HepG2 (cell line): ENCODE measurements at regions not wholly inside any gene's neighbourhood (a gene's known extent, or its start where the extent isn't known, plus 50 kb on each side); places are given as distances from the start of the nearest gene placed in this dataset.

ENCODE experiments used
- ATAC-seq: fragments of 200-7000 bp; cut with Tn5 transposase; 3 replicates; pipeline ENCODE4 v1.9.1; 2020; ENCODE audit warnings: mild to moderate bottlenecking, moderate library complexity
- BruUV-seq: library from RNA; stranded (reverse); fragments of 400-500 nt; replicated peaks from 2 replicates; lab custom pipeline; 2021; lab: Mats Ljungman, UMichigan
- CTCF ChIA-PET: fragments of 300-600 bp; formaldehyde crosslinking; extraction: SDS; loops from one replicate; lab custom pipeline; 2021; ENCODE audit warnings: low total read pairs, inconsistent platforms, low intra/inter-chr PET ratio; lab: Yijun Ruan, JAX
- POLR2A ChIA-PET: fragments of 350-600 bp; sonication (Branson Sonifier 250); formaldehyde crosslinking; loops from one replicate; lab custom pipeline; 2020; ENCODE audit warnings: antibody characterized with exemption, inconsistent platforms; lab: Yijun Ruan, JAX
- DNase-seq: peaks from one replicate; pipeline ENCODE4 v3.0.0-alpha.2; 2015; ENCODE audit warnings: low spot score
- FAIRE-seq: peaks from 3 replicates; lab custom pipeline; 2011; peaks lifted over from hg19 to GRCh38; lab: Jason Lieb, UNC
- H2AFZ ChIP-seq: one replicate; pipeline ENCODE4 v1.6.1; 2011; ENCODE audit warnings: low read length, inconsistent platforms
- H3K27ac ChIP-seq: fragments of 300-600 bp; 3 replicates; pipeline ENCODE4 v1.8.0; 2011; ENCODE audit warnings: mixed run types, mild to moderate bottlenecking, mixed read lengths, low read length, inconsistent platforms; ENCODE audit not compliant: insufficient read depth; ENCODE audit errors: extremely low read length
- H3K27me3 ChIP-seq, 2 experiments: fragments of 200-600 bp in 1 of 2; 2 replicates in 1 of 2; 3 replicates in 1 of 2; pipeline versions ENCODE4 v1.6.0 to v1.8.0; 2011; ENCODE audit warnings: low read length in 2 of 2, mild to moderate bottlenecking in 2 of 2, moderate library complexity in 2 of 2, inconsistent platforms in 1 of 2; ENCODE audit not compliant: insufficient read depth in 2 of 2, control insufficient read depth in 1 of 2
- H3K36me3 ChIP-seq, 2 experiments: fragments of 200-600 bp in 1 of 2; replicated peaks in 1 of 2; 2 replicates in 1 of 2; 3 replicates in 1 of 2; pipeline versions ENCODE4 v1.5.1 to v1.8.0; 2011; ENCODE audit warnings: low read length in 2 of 2, inconsistent platforms in 1 of 2; ENCODE audit not compliant: insufficient read depth in 2 of 2, control insufficient read depth in 1 of 2
- H3K4me1 ChIP-seq: 2 replicates; pipeline ENCODE4 v1.5.1; 2012; ENCODE audit warnings: low read length, inconsistent platforms; ENCODE audit not compliant: insufficient read depth
- H3K4me2 ChIP-seq: 2 replicates; pipeline ENCODE4 v1.6.0; 2011; ENCODE audit warnings: low read depth, low read length, inconsistent platforms
- H3K4me3 ChIP-seq, 3 experiments: fragments of 200-600 bp in 1 of 3; sonication (generic), shearing (Covaris generic) in 1 of 3; replicated peaks in 1 of 3; 2 replicates each; pipeline ENCODE4 v1.5.1; 2011 to 2016; ENCODE audit warnings: low read length in 3 of 3, inconsistent platforms in 2 of 3, low read depth in 2 of 3, mild to moderate bottlenecking in 2 of 3, control low read depth in 1 of 3, mixed read lengths in 1 of 3; ENCODE audit not compliant: insufficient read depth in 1 of 3
- H3K79me2 ChIP-seq: one replicate; pipeline ENCODE4 v1.6.1; 2011; ENCODE audit warnings: low read length, inconsistent platforms; ENCODE audit not compliant: insufficient read depth
- H3K9ac ChIP-seq: 2 replicates; pipeline ENCODE4 v1.6.0; 2011; ENCODE audit warnings: mild to moderate bottlenecking, low read depth, low read length, inconsistent platforms; ENCODE audit not compliant: insufficient read depth
- H3K9me3 ChIP-seq: 2 replicates; pipeline ENCODE4 v1.5.1; 2012; ENCODE audit warnings: mild to moderate bottlenecking, low read length
- H4K20me1 ChIP-seq: 2 replicates; pipeline ENCODE4 v1.6.0; 2011; ENCODE audit warnings: inconsistent platforms, mild to moderate bottlenecking, low read length, moderate library complexity; ENCODE audit not compliant: insufficient read depth
- CBX2 ChIP-seq, 2 experiments: fragments of 200-600 bp in 1 of 2; sonication (generic); formaldehyde crosslinking in 1 of 2; IDR thresholded peaks; 2 replicates each; pipeline versions ENCODE4 v1.7.0 to v1.8.1; 2018 to 2022; ENCODE audit warnings: low read depth in 2 of 2, low read length in 1 of 2, mild to moderate bottlenecking in 1 of 2, missing genetic modification reagents in 1 of 2
- YEATS4 ChIP-seq: sonication (generic); formaldehyde crosslinking; IDR thresholded peaks from 2 replicates; pipeline ENCODE4 v1.4.0; 2020; ENCODE audit warnings: missing genetic modification reagents, borderline replicate concordance
- ZFP36 ChIP-seq: fragments of 150-350 bp; IDR thresholded peaks from 2 replicates; pipeline ENCODE4 v1.6.1; 2018; ENCODE audit warnings: borderline replicate concordance, low read length, low read depth; ENCODE audit not compliant: partially characterized antibody
- ZNF296 ChIP-seq: sonication (generic); formaldehyde crosslinking; conservative IDR thresholded peaks from 2 replicates; pipeline ENCODE4 v1.5.0; 2020; ENCODE audit warnings: mild to moderate bottlenecking, missing genetic modification reagents
- WGBS: methylation state at CpG from one replicate; pipeline ENCODE4 v1.1.6; 2017; ENCODE audit warnings: low lambda C conversion rate; 5-methylcytosine and 5-hydroxymethylcytosine counted together
- in situ Hi-C: cut with HindIII; loops from 2 replicates; pipeline ENCODE4 v1.10.0; 2017; ENCODE audit warnings: low pct_unique_long_range_greater_than_20kb; ENCODE audit not compliant: extremely low pct_ligation_motif_present
- intact Hi-C: fragments of 100-400 bp; cut with micrococcal nuclease; formaldehyde crosslinking; loops from one replicate; pipeline ENCODE4 v1.10.0; 2022; ENCODE audit not compliant: unreplicated experiment
- TF ChIP-seq, protein P1 (sequence below): fragments of 450-650 bp; IDR thresholded peaks from 2 replicates; pipeline ENCODE4 v1.6.1; 2017; ENCODE audit warnings: mild to moderate bottlenecking
- TF ChIP-seq, protein P2 (sequence below): sonication (generic); formaldehyde crosslinking; IDR thresholded peaks from 2 replicates; pipeline ENCODE4 v1.5.0; 2020; ENCODE audit warnings: mild to moderate bottlenecking, missing genetic modification reagents
- TF ChIP-seq, protein P3 (sequence below): sonication (generic); formaldehyde crosslinking; IDR thresholded peaks from 2 replicates; pipeline ENCODE4 v1.5.0; 2020; ENCODE audit warnings: missing genetic modification reagents, mild to moderate bottlenecking, borderline replicate concordance
- TF ChIP-seq, protein P4 (sequence below): sonication (generic); formaldehyde crosslinking; IDR thresholded peaks from 2 replicates; pipeline ENCODE4 v1.4.0; 2020; ENCODE audit warnings: missing genetic modification reagents
- TF ChIP-seq, protein P5 (sequence below): sonication (generic); formaldehyde crosslinking; IDR thresholded peaks from 2 replicates; pipeline ENCODE4 v1.5.1; 2020; ENCODE audit warnings: missing genetic modification reagents, mild to moderate bottlenecking, borderline replicate concordance

DNA sequence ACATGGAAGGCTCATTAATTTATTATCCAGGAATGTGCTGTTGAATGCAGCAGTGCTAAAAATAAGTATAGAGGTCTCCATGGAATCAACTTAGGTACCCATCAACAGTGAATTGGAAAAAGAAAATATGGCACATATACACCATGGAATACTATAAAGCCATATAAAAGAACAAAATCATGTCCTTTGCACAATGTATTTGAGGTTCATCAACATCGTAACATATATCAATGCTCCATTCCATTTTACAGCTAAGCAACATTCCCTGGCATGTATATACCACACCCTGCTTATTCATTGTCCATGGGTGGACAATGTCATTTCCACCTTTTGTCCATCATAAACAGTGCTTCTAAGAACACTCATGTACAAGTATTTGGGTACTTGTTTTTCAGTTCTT lies 147.8 kb upstream of the RASSF8 start:
- Histone ChIP-seq H3K79me2 (no peaks in the 10 kb centered on the region), H3K4me1 (no peaks in the 10 kb centered on the region), H3K4me3 (no peak overlapping the region), H4K20me1 (no peaks in the 10 kb centered on the region), H2AFZ (no peak overlapping the region), H3K36me3 (no peaks in the 10 kb centered on the region)
- no TSS peak for BruUV-seq
- 6% methylated on average over 1 of the region's 1 CpG for WGBS
- DNase-seq (no peak), FAIRE-seq (no peak)
- POLR2A ChIA-PET = no interaction called here
- no peak for TF ChIP-seq ZFP36
- TF ChIP-seq, protein P1, sequence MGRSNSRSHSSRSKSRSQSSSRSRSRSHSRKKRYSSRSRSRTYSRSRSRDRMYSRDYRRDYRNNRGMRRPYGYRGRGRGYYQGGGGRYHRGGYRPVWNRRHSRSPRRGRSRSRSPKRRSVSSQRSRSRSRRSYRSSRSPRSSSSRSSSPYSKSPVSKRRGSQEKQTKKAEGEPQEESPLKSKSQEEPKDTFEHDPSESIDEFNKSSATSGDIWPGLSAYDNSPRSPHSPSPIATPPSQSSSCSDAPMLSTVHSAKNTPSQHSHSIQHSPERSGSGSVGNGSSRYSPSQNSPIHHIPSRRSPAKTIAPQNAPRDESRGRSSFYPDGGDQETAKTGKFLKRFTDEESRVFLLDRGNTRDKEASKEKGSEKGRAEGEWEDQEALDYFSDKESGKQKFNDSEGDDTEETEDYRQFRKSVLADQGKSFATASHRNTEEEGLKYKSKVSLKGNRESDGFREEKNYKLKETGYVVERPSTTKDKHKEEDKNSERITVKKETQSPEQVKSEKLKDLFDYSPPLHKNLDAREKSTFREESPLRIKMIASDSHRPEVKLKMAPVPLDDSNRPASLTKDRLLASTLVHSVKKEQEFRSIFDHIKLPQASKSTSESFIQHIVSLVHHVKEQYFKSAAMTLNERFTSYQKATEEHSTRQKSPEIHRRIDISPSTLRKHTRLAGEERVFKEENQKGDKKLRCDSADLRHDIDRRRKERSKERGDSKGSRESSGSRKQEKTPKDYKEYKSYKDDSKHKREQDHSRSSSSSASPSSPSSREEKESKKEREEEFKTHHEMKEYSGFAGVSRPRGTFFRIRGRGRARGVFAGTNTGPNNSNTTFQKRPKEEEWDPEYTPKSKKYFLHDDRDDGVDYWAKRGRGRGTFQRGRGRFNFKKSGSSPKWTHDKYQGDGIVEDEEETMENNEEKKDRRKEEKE = no peak
- TF ChIP-seq, protein P2, sequence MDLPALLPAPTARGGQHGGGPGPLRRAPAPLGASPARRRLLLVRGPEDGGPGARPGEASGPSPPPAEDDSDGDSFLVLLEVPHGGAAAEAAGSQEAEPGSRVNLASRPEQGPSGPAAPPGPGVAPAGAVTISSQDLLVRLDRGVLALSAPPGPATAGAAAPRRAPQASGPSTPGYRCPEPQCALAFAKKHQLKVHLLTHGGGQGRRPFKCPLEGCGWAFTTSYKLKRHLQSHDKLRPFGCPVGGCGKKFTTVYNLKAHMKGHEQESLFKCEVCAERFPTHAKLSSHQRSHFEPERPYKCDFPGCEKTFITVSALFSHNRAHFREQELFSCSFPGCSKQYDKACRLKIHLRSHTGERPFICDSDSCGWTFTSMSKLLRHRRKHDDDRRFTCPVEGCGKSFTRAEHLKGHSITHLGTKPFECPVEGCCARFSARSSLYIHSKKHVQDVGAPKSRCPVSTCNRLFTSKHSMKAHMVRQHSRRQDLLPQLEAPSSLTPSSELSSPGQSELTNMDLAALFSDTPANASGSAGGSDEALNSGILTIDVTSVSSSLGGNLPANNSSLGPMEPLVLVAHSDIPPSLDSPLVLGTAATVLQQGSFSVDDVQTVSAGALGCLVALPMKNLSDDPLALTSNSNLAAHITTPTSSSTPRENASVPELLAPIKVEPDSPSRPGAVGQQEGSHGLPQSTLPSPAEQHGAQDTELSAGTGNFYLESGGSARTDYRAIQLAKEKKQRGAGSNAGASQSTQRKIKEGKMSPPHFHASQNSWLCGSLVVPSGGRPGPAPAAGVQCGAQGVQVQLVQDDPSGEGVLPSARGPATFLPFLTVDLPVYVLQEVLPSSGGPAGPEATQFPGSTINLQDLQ (CRISPR knock-in tag) = no peak
- no peak for TF ChIP-seq CBX2 (IDR thresholded peaks at IDR 0.05; ENCODE audit: low read depth, low read length)
- TF ChIP-seq CBX2 (CRISPR knock-in tag; IDR thresholded peaks at IDR 0.05; ENCODE audit: low read depth) = no peak
- TF ChIP-seq, protein P3, sequence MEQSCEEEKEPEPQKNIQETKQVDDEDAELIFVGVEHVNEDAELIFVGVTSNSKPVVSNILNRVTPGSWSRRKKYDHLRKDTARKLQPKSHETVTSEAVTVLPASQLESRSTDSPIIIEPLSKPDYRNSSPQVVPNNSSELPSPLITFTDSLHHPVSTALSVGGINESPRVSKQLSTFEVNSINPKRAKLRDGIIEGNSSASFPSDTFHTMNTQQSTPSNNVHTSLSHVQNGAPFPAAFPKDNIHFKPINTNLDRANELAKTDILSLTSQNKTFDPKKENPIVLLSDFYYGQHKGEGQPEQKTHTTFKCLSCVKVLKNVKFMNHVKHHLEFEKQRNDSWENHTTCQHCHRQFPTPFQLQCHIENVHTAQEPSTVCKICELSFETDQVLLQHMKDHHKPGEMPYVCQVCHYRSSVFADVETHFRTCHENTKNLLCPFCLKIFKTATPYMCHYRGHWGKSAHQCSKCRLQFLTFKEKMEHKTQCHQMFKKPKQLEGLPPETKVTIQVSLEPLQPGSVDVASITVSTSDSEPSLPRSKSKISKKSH = no peak
- TF ChIP-seq, protein P4, sequence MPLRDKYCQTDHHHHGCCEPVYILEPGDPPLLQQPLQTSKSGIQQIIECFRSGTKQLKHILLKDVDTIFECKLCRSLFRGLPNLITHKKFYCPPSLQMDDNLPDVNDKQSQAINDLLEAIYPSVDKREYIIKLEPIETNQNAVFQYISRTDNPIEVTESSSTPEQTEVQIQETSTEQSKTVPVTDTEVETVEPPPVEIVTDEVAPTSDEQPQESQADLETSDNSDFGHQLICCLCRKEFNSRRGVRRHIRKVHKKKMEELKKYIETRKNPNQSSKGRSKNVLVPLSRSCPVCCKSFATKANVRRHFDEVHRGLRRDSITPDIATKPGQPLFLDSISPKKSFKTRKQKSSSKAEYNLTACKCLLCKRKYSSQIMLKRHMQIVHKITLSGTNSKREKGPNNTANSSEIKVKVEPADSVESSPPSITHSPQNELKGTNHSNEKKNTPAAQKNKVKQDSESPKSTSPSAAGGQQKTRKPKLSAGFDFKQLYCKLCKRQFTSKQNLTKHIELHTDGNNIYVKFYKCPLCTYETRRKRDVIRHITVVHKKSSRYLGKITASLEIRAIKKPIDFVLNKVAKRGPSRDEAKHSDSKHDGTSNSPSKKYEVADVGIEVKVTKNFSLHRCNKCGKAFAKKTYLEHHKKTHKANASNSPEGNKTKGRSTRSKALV = no peak
- no peak for TF ChIP-seq ZNF296 (CRISPR knock-in tag)
- TF ChIP-seq, protein P5, sequence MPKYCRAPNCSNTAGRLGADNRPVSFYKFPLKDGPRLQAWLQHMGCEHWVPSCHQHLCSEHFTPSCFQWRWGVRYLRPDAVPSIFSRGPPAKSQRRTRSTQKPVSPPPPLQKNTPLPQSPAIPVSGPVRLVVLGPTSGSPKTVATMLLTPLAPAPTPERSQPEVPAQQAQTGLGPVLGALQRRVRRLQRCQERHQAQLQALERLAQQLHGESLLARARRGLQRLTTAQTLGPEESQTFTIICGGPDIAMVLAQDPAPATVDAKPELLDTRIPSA (CRISPR knock-in tag) = no peak
- no peak for TF ChIP-seq YEATS4 (CRISPR knock-in tag)
- TF ChIP-seq, all 625 proteins: peak for 0
- Histone ChIP-seq H3K4me2 (no peak overlapping the region), H3K9me3 (no peaks in the 10 kb centered on the region), H3K9ac (no peak overlapping the region), H3K27ac (no peak overlapping the region), H3K27me3 (no peaks in the 10 kb centered on the region; a peak in 1 of 5 replicates)
- in situ Hi-C loops (no loop called here), intact Hi-C loops (no loop called here)
- CTCF ChIA-PET = no interaction called here
- ATAC-seq = no peak
